Suprapubic skin (tissue), 4 donors: ENCODE measurements at regions not wholly inside any gene's neighbourhood (a gene's known extent, or its start where the extent isn't known, plus 50 kb on each side); places are given as distances from the start of the nearest gene placed in this dataset.

Source experiments
- CTCF ChIP-seq, 2 donors: fragments of 200-600 bp in 1 of 2; fragments of 450-650 bp in 1 of 2; sonication (generic) in 1 of 2; IDR thresholded peaks; one replicate each; pipeline ENCODE4 v1.5.1; 2016 to 2019; ENCODE audit warnings: antibody characterized with exemption in 2 of 2, mild to moderate bottlenecking in 1 of 2, moderate library complexity in 1 of 2
- EP300 ChIP-seq: sonication (generic); formaldehyde crosslinking; IDR thresholded peaks from one replicate; pipeline ENCODE4 v1.6.1; 2017; ENCODE audit warnings: antibody characterized with exemption
- POLR2A ChIP-seq, 2 donors: fragments of 450-650 bp; IDR thresholded peaks; one replicate each; pipeline ENCODE4 v1.6.1; 2017; ENCODE audit warnings: antibody characterized with exemption in 2 of 2, mild to moderate bottlenecking in 2 of 2, moderate library complexity in 2 of 2
- POLR2AphosphoS5 ChIP-seq, 3 donors: sonication (generic); formaldehyde crosslinking; IDR thresholded peaks; one replicate each; pipeline ENCODE4 v1.6.1; 2017; ENCODE audit warnings: antibody characterized with exemption in 3 of 3

- TF ChIP-seq CTCF (IDR thresholded peaks at IDR 0.05) (no peak), POLR2AphosphoS5 (IDR thresholded peaks at IDR 0.05) (no peak), POLR2A (IDR thresholded peaks at IDR 0.05) (no peak), EP300 (no peak)
Observed at GRCh38 chr2:78263571-78263970, 741.4 kb upstream of the LRRTM4 start.
